ENCODE measurements at regions not wholly inside any gene's neighbourhood (a gene's known extent, or its start where the extent isn't known, plus 50 kb on each side); places are given as distances from the start of the nearest gene placed in this dataset.

DNA sequence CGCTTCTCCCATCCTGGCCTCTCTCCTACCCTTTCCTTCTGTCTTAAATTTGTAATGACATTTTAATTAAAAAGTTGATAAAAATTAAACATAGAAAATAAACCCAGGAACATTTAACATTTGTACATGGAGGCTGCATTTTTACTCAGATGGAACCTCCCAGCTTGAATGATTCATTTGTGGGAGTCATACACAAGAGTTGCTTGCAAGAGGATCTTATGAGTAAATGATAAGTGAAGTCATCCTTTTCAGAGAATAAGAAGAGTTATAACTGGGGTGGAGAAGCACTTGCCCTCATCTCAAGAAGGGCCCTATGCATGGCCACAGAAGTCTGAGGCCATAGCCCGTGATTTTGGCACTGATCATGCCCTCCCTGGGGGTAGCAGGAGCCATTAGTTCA is 482.9 kb upstream of the BOD1L1 start (continued):
- TF ChIP-seq, protein P1, sequence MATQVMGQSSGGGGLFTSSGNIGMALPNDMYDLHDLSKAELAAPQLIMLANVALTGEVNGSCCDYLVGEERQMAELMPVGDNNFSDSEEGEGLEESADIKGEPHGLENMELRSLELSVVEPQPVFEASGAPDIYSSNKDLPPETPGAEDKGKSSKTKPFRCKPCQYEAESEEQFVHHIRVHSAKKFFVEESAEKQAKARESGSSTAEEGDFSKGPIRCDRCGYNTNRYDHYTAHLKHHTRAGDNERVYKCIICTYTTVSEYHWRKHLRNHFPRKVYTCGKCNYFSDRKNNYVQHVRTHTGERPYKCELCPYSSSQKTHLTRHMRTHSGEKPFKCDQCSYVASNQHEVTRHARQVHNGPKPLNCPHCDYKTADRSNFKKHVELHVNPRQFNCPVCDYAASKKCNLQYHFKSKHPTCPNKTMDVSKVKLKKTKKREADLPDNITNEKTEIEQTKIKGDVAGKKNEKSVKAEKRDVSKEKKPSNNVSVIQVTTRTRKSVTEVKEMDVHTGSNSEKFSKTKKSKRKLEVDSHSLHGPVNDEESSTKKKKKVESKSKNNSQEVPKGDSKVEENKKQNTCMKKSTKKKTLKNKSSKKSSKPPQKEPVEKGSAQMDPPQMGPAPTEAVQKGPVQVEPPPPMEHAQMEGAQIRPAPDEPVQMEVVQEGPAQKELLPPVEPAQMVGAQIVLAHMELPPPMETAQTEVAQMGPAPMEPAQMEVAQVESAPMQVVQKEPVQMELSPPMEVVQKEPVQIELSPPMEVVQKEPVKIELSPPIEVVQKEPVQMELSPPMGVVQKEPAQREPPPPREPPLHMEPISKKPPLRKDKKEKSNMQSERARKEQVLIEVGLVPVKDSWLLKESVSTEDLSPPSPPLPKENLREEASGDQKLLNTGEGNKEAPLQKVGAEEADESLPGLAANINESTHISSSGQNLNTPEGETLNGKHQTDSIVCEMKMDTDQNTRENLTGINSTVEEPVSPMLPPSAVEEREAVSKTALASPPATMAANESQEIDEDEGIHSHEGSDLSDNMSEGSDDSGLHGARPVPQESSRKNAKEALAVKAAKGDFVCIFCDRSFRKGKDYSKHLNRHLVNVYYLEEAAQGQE (IDR thresholded peaks at IDR 0.05): no peak
- TF ChIP-seq YY1 (IDR thresholded peaks at IDR 0.05) (no peak), EGR1 (IDR thresholded peaks at IDR 0.05; ENCODE audit: low read depth in 2 of 2) (no peak), TAF1 (conservative IDR thresholded peaks at IDR 0.05) (no peak), SP1 (IDR thresholded peaks at IDR 0.05) (no peak), MAX (IDR thresholded peaks at IDR 0.05) (no peak)

DNA sequence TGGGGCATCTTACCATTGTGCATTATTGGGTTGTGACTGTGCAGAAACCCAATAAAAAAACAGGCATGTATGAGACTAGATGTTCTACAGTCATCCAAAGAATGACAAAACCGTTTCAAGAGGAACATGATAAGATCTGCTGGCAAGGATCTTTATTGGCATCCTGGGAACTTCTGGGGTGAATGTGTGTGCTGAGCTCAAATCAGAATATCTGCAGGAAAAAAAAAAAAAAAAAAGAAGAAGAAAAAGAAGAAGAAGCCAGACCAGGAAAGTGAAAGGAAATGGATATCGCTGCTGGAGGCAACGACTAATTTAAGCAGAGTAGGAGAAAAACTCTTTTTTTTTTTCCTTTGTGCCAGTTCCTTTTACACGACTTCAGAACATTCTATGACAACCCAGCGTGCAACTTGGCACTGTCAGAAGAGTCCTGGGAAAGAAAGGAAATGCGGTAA is 484.2 kb upstream of the BOD1L1 start:
- Histone ChIP-seq H3K9ac (ENCODE audit: low read depth in 1 of 2, low read length in 2 of 2) (no peak overlapping the region), H3K9me3 (ENCODE audit: control insufficient read depth in 4 of 4, low read length in 3 of 4) (peaks cover 0 to 4% (median 2%) of the 10 kb centered on the region in 4 donors), H3K27ac (ENCODE audit: low read depth in 1 of 2, low read length in 2 of 2) (no peak overlapping the region), H3K36me3 (ENCODE audit: control insufficient read depth in 4 of 4, insufficient read depth in 3 of 4, low read depth in 1 of 4, low read length in 3 of 4) (no peaks in the 10 kb centered on the region), H3K4me3 (ENCODE audit: low read depth in 1 of 3, low read length in 3 of 3) (no peak overlapping the region), H3K27me3 (ENCODE audit: control insufficient read depth in 4 of 4, insufficient read depth in 4 of 4, low read length in 3 of 4) (peaks cover 0 to 3% (median 0%) of the 10 kb centered on the region in 4 donors), H3K4me1 (ENCODE audit: control insufficient read depth in 4 of 4, insufficient read depth in 4 of 4, low read length in 3 of 4) (no peaks in the 10 kb centered on the region)
- 60% methylated on average over 6 of the region's 6 CpGs for WGBS
- no peak for TF ChIP-seq YY1 (IDR thresholded peaks at IDR 0.05)
- no peak for DNase-seq (ENCODE audit: low spot score)

DNA sequence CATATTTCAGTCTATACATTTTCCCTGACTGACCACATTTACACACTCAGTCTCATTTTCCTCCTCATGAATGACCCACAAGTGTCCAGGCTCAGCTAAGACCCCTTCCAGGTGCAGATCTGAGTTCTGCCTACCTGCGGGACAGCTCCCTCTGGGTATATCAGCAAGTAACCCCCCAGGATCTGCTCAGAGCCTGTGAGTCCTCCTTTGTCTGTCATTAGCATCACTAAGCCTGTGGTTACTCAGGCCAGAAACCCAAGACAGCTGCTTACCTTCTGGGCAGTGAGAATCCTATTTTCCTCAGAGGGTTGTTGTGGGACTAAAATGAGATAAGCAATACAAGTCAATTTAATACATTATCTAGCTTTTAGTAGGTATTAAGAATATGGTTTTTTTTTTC is 487.6 kb upstream of the BOD1L1 start:
- H3K9ac ChIP-seq (ENCODE audit: low read depth in 1 of 2, low read length in 2 of 2): no peak overlapping the region
- no peak for DNase-seq (ENCODE audit: low spot score)

More for the DNA sequence above, 487.6 kb upstream of the BOD1L1 start:
- Histone ChIP-seq H3K9me3 (ENCODE audit: control insufficient read depth in 4 of 4, low read length in 3 of 4) (no peaks in the 10 kb centered on the region), H3K4me3 (ENCODE audit: low read depth in 1 of 3, low read length in 3 of 3) (no peak overlapping the region), H3K27ac (ENCODE audit: low read depth in 1 of 2, low read length in 2 of 2) (no peak overlapping the region), H3K36me3 (ENCODE audit: control insufficient read depth in 4 of 4, insufficient read depth in 3 of 4, low read depth in 1 of 4, low read length in 3 of 4) (no peaks in the 10 kb centered on the region), H3K27me3 (ENCODE audit: control insufficient read depth in 4 of 4, insufficient read depth in 4 of 4, low read length in 3 of 4) (peaks cover 0 to 3% (median 0%) of the 10 kb centered on the region in 4 donors), H3K4me1 (ENCODE audit: control insufficient read depth in 4 of 4, insufficient read depth in 4 of 4, low read length in 3 of 4) (no peaks in the 10 kb centered on the region)
- 96% methylated on average over 1 of the region's 1 CpG for WGBS
- TF ChIP-seq FOXA1 (IDR thresholded peaks at IDR 0.05) (no peak), RAD21 (IDR thresholded peaks at IDR 0.05) (no peak), ZBTB33 (IDR thresholded peaks at IDR 0.05) (no peak), JUND (IDR thresholded peaks at IDR 0.05) (no peak), CTCF (IDR thresholded peaks at IDR 0.05; ENCODE audit: low read depth, low read length, missing input control) (no peak), HNF4G (IDR thresholded peaks at IDR 0.05) (no peak), TAF1 (conservative IDR thresholded peaks at IDR 0.05) (no peak)
- TF ChIP-seq, protein P1 (IDR thresholded peaks at IDR 0.05): no peak

All from liver (tissue), 8 donors.